ENCODE measurements at regions not wholly inside any gene's neighbourhood (a gene's known extent, or its start where the extent isn't known, plus 50 kb on each side); places are given as distances from the start of the nearest gene placed in this dataset.

DNA sequence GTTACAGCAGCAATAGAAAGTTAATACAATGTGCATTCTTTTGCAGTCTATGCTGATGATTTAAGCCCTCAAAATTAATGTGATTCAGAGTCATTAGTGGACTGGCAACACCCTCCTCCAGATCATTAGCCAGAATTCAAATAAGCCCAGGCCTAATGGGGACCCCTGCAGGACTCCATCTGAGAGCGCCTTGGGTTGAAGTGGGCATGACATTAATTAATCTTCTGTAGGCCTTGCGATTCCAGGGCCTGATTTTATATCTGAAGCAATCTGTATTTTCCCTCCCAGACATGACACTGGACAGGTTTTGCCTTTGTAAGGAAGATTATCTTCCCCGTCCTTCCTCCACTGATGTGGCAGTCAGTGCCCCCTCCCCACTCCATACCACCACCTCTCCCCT is 442.9 kb downstream of the FOXO1 start:
- TF ChIP-seq, protein P1, sequence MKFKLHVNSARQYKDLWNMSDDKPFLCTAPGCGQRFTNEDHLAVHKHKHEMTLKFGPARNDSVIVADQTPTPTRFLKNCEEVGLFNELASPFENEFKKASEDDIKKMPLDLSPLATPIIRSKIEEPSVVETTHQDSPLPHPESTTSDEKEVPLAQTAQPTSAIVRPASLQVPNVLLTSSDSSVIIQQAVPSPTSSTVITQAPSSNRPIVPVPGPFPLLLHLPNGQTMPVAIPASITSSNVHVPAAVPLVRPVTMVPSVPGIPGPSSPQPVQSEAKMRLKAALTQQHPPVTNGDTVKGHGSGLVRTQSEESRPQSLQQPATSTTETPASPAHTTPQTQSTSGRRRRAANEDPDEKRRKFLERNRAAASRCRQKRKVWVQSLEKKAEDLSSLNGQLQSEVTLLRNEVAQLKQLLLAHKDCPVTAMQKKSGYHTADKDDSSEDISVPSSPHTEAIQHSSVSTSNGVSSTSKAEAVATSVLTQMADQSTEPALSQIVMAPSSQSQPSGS (IDR thresholded peaks at IDR 0.05; ENCODE audit: low read length) = no peak
- TF ChIP-seq MYC (IDR thresholded peaks at IDR 0.05; ENCODE audit: insufficient read depth, insufficient read length, insufficient replicate concordance, low read length, severe bottlenecking) (no peak), SMAD5 (IDR thresholded peaks at IDR 0.05; ENCODE audit: low read depth) (no peak), SUPT20H (IDR thresholded peaks at IDR 0.05; ENCODE audit: borderline replicate concordance, control insufficient read depth, low read depth, low read length) (no peak), ZNF274 (IDR thresholded peaks at IDR 0.05; ENCODE audit: insufficient read depth, insufficient read length) (no peak), RFX5 (IDR thresholded peaks at IDR 0.05; ENCODE audit: low read depth, low read length) (no peak), CREM (IDR thresholded peaks at IDR 0.05; ENCODE audit: low read depth) (no peak), BHLHE40 (IDR thresholded peaks at IDR 0.05; ENCODE audit: borderline replicate concordance in 1 of 2, low read depth in 2 of 2, low read length in 1 of 2) (no peak), JUNB (IDR thresholded peaks at IDR 0.05) (no peak), ZNF384 (IDR thresholded peaks at IDR 0.05; ENCODE audit: borderline replicate concordance, low read depth, low read length) (no peak)
- TF ChIP-seq, protein P2, sequence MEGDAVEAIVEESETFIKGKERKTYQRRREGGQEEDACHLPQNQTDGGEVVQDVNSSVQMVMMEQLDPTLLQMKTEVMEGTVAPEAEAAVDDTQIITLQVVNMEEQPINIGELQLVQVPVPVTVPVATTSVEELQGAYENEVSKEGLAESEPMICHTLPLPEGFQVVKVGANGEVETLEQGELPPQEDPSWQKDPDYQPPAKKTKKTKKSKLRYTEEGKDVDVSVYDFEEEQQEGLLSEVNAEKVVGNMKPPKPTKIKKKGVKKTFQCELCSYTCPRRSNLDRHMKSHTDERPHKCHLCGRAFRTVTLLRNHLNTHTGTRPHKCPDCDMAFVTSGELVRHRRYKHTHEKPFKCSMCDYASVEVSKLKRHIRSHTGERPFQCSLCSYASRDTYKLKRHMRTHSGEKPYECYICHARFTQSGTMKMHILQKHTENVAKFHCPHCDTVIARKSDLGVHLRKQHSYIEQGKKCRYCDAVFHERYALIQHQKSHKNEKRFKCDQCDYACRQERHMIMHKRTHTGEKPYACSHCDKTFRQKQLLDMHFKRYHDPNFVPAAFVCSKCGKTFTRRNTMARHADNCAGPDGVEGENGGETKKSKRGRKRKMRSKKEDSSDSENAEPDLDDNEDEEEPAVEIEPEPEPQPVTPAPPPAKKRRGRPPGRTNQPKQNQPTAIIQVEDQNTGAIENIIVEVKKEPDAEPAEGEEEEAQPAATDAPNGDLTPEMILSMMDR (IDR thresholded peaks at IDR 0.05 in 2 of 3, conservative IDR thresholded peaks at IDR 0.05 in 1 of 3; ENCODE audit: control insufficient read depth in 2 of 3, extremely low read depth in 1 of 3, insufficient read depth in 1 of 3, low read depth in 3 of 3, low read length in 3 of 3) = no peak
- TF ChIP-seq, protein P3, sequence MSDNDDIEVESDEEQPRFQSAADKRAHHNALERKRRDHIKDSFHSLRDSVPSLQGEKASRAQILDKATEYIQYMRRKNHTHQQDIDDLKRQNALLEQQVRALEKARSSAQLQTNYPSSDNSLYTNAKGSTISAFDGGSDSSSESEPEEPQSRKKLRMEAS (IDR thresholded peaks at IDR 0.05; ENCODE audit: low read depth, low read length) = no peak
- TF ChIP-seq, protein P4, sequence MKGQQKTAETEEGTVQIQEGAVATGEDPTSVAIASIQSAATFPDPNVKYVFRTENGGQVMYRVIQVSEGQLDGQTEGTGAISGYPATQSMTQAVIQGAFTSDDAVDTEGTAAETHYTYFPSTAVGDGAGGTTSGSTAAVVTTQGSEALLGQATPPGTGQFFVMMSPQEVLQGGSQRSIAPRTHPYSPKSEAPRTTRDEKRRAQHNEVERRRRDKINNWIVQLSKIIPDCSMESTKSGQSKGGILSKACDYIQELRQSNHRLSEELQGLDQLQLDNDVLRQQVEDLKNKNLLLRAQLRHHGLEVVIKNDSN (IDR thresholded peaks at IDR 0.05; ENCODE audit: borderline replicate concordance, extremely low read length, insufficient read depth, low read depth, low read length) = no peak
